A673 (cell line): ENCODE measurements at regions not wholly inside any gene's neighbourhood (a gene's known extent, or its start where the extent isn't known, plus 50 kb on each side); places are given as distances from the start of the nearest gene placed in this dataset.

Source experiments
- BruUV-seq: library from RNA; stranded (reverse); fragments of 400-500 nt; replicated peaks from 2 replicates; lab custom pipeline; 2021; lab: Mats Ljungman, UMichigan
- CTCF ChIA-PET: fragments of 300-600 bp; sonication (Branson Sonifier 250); formaldehyde crosslinking; loops from one replicate; lab custom pipeline; 2022; ENCODE audit warnings: antibody characterized with exemption; lab: Charles Lee
- POLR2A ChIA-PET: fragments of 300-600 bp; sonication (Branson Sonifier 250); formaldehyde crosslinking; loops from one replicate; lab custom pipeline; 2022; ENCODE audit warnings: antibody characterized with exemption; ENCODE audit not compliant: low non-redundant PET; lab: Charles Lee
- DNase-seq: peaks from one replicate; pipeline ENCODE4 v3.0.0-alpha.2; 2015; ENCODE audit warnings: low spot score
- H3K27ac ChIP-seq: fragments of 200-600 bp; sonication (generic); 2 replicates; pipeline ENCODE4 v1.5.1; 2016; ENCODE audit warnings: mixed run types, low read depth, mild to moderate bottlenecking, mixed read lengths, antibody characterized with exemption, low read length; ENCODE audit not compliant: poor library complexity, severe bottlenecking
- H3K27me3 ChIP-seq: fragments of 200-600 bp; sonication (generic); replicated peaks from 2 replicates; pipeline ENCODE4 v1.6.1; 2017; ENCODE audit warnings: mixed run types, low read depth, mild to moderate bottlenecking, mixed read lengths, antibody characterized with exemption, low read length; ENCODE audit not compliant: insufficient read depth, poor library complexity
- H3K36me3 ChIP-seq: fragments of 200-600 bp; sonication (generic); 2 replicates; pipeline ENCODE4 v1.6.1; 2016; ENCODE audit warnings: mixed run types, mild to moderate bottlenecking, mixed read lengths, antibody characterized with exemption, low read length; ENCODE audit not compliant: insufficient read depth, poor library complexity, severe bottlenecking
- H3K4me1 ChIP-seq: fragments of 200-600 bp; sonication (generic); 2 replicates; pipeline ENCODE4 v1.6.1; 2017; ENCODE audit warnings: mixed run types, mild to moderate bottlenecking, mixed read lengths, antibody characterized with exemption, low read length; ENCODE audit not compliant: insufficient read depth, poor library complexity, severe bottlenecking
- H3K4me3 ChIP-seq: fragments of 200-600 bp; sonication (generic); 2 replicates; pipeline ENCODE4 v1.5.1; 2016; ENCODE audit warnings: low read depth, mixed run types, mild to moderate bottlenecking, mixed read lengths, low read length; ENCODE audit not compliant: poor library complexity, severe bottlenecking
- H3K9me3 ChIP-seq: fragments of 200-600 bp; sonication (generic); 2 replicates; pipeline ENCODE4 v1.6.1; 2016; ENCODE audit warnings: mixed run types, low read depth, mild to moderate bottlenecking, mixed read lengths, antibody characterized with exemption, low read length; ENCODE audit not compliant: poor library complexity, severe bottlenecking
- CTCF ChIP-seq: fragments of 300-800, 200-600 bp; sonication (generic); conservative IDR thresholded peaks from 2 replicates; pipeline ENCODE4 v1.5.1; 2017; ENCODE audit warnings: low read depth, mild to moderate bottlenecking, antibody characterized with exemption, low read length, moderate library complexity, mixed read lengths
- EZH2 ChIP-seq: fragments of 200-600 bp; sonication (generic); IDR thresholded peaks from 2 replicates; pipeline ENCODE4 v1.6.1; 2017; ENCODE audit warnings: borderline replicate concordance, low read depth, mild to moderate bottlenecking, mixed read lengths, antibody characterized with exemption, low read length; ENCODE audit not compliant: poor library complexity, severe bottlenecking
- intact Hi-C: fragments of 100-400 bp; cut with micrococcal nuclease; formaldehyde crosslinking; loops from one replicate; pipeline ENCODE4 v1.10.0; 2022; ENCODE audit not compliant: unreplicated experiment

- H3K36me3 ChIP-seq, result no peaks in the 10 kb centered on the region
- TF ChIP-seq CTCF, result no peak
- no peak for TF ChIP-seq EZH2
- no peak for DNase-seq
- BruUV-seq, result no TSS peak
- CTCF ChIA-PET, result no interaction called here
- H3K9me3 ChIP-seq, result no peaks in the 10 kb centered on the region
- intact Hi-C loops, result no loop called here
- H3K27me3 ChIP-seq, result no peaks in the 10 kb centered on the region
- POLR2A ChIA-PET, result no interaction called here
- H3K4me1 ChIP-seq, result no peaks in the 10 kb centered on the region
- no peak overlapping the region for H3K4me3 ChIP-seq
- no peak overlapping the region for H3K27ac ChIP-seq
These were observed 108.5 kb upstream of the GPC6 start for GRCh38 chr13:93118081-93118615.

DNA sequence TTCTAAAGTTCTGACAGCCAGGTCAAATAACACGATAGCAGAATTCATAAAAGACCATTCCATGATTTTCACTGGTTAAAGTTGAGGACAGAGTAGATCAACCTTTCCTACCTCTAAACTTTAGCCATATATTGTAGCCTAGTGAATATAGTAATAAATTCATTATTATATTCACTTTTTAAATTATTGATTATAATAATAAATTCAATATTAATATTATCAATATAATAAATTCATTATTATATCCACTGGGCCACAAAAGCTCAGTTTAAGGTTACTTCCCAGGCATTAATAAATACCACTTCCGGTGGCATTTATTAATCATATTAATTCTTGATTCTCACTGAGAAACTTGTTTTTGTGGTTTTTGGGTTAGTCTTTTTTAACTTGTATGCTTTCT, 85.7 kb upstream of the GPC6 start:
- POLR2A ChIA-PET, result no interaction called here
- H3K9me3 ChIP-seq, result no peaks in the 10 kb centered on the region
- no peak overlapping the region for H3K4me3 ChIP-seq
- H3K36me3 ChIP-seq, result no peaks in the 10 kb centered on the region
- no peak overlapping the region for H3K27ac ChIP-seq
- no peaks in the 10 kb centered on the region for H3K27me3 ChIP-seq
- CTCF ChIA-PET, result no interaction called here
- no TSS peak for BruUV-seq
- H3K4me1 ChIP-seq, result no peaks in the 10 kb centered on the region
- no peak for DNase-seq
- intact Hi-C loops, result no loop called here
- TF ChIP-seq EZH2 (no peak), CTCF (no peak)

- Histone ChIP-seq H3K4me1 (no peaks in the 10 kb centered on the region), H3K27me3 (no peaks in the 10 kb centered on the region), H3K27ac (no peak overlapping the region), H3K9me3 (no peaks in the 10 kb centered on the region), H3K36me3 (no peaks in the 10 kb centered on the region), H3K4me3 (no peak overlapping the region)
- POLR2A ChIA-PET, result no interaction called here
- TF ChIP-seq CTCF, result no peak
- TF ChIP-seq EZH2, result no peak
- intact Hi-C loops, result no loop called here
- no peak for DNase-seq
- BruUV-seq, result no TSS peak
- CTCF ChIA-PET, result no interaction called here
These were observed 82.6 kb upstream of the GPC6 start for GRCh38 chr13:93144031-93144430.
